Right kidney (tissue), 1 donor: ENCODE measurements at regions not wholly inside any gene's neighbourhood (a gene's known extent, or its start where the extent isn't known, plus 50 kb on each side); places are given as distances from the start of the nearest gene placed in this dataset.

ENCODE experiments used
- DNase-seq: peaks from one replicate; pipeline ENCODE4 v3.0.0-alpha.2; 2016

DNA sequence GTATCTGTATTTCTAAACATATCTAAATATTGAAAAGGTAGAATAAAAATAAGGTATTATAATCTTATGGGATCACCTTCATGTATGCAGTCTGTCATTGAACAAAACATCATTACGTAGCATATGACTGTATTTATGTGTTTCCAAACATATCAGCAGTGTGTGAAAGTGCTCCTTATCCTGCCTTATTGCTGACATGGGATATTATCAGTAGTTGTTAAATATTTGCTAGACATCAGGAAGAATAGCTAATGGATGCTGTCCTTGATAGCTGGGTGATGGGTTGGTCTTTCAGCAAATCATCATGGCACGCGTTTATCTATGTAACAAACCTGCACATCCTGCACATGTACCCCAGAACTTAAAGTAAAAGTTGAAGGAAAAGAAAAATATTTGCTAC lies 59.1 kb upstream of the FAM20A start:
- no peak for DNase-seq

DNA sequence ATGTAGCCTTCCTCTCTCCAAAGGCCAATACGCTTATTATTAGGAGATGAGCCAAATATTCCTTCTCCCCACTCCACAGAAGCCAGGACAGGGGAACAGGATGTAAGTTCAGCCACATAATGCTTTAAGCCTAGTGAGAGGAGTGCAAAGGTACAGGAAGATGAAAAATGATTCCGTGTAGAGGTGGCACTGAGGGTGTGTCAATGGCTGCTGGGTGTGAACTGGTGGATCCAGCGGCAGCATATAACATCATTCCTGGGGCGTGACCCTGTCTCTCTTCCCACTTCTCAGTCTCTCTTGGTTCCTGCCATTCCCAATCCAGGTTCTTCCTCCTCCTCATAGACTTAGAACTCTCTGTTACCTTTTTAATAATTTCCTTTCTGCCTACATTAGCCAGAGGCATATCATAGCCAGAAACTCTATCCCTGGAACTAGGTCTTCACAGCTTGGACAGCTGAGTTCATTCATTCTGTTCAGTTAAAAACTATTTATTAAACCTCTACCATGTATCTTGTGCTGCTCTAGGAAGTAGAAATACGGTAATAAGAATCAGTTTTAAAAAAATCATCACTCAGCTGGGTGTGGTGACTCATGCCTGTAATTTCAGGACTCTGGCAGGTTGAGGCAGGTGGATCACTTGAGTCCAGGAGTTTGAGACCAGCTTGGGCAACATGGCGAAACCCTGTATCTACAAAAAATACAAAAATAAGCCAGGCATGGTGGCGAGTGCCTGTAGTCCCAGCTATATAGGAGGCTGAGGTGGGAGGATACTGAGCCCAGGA lies 58.0 kb upstream of the FAM20A start:
- DNase-seq: no peak

DNA sequence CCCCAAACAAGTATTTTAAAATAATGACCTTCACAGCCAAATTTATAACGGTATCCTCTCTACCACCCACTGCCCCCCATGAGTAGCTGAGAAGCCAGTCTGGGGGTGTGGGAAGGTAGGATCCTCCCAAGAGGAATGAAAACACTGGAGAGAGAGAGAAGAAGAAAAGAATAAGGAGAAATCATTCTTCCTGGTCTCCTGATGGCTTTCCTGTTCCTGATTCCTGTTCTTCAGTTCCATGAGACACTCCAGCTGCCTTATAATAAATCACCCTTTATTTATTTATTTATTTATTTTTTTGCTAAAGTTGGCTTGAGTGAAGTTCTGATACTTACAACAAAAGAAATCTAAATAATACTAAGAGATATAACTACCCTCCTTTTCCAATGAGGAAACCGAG lies 56.4 kb upstream of the FAM20A start:
- DNase-seq: peak; percentile 34

DNA sequence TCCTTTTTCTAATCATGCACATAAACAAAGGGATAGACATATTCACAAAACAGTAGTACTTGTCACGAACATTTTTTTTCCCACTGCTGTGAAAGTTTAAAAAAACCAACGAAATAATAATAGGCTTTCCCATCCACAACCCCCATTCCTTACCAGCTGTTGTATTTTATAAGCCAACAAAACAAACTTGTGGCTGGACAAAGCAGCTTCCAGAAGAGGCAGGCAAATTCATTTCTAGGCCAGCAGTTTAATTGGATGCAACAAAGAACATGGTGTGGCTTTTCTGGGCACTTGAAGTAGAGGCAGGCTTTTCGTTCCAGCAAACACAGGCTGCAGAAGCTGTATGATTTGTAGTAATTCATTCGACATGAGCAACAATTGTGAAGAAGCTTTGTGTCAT lies 56.0 kb upstream of the FAM20A start:
- DNase-seq: no peak

DNA sequence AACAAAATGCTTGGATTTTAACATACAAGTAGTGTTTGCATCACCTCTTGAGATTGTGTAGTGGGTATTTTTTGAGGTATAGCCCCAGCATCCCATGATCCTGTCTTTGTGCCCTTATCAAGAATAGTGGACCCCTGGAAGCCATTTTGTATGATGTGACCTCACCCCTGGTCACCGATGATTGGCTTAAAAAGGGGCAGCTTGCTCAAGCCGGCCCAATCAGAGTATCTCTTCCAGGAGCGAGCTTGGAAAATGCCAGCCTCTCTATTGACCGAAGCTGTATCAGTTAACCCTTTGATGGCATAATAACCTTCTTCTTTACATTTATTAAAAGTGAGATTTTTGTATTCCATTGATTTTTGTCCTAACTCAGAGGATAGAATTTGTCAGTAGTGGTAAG lies 55.5 kb upstream of the FAM20A start:
- no peak for DNase-seq
